ENCODE measurements at regions not wholly inside any gene's neighbourhood (a gene's known extent, or its start where the extent isn't known, plus 50 kb on each side); places are given as distances from the start of the nearest gene placed in this dataset.

DNA sequence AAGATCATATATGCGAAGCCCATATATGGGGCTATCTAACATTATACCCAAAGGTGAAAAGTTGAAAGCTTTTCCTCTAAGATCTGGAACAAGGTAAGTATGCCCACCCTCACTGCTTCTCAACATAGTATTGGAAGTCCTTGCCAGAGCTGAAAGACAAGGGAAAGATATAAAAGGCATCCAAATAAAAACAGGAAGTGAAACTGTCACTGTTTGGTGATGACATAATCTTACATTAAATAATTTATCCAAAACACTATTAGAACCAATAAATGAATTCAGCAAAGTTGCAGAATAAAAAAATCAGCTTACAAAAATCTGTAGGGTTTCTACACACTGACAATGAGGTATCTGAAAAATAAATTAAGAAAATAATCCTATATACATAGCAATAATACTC lies 205.8 kb downstream of the INSIG2 start:
- ATAC-seq (no peak), FAIRE-seq (no peak), DNase-seq (ENCODE audit: low read depth, low spot score) (no peak)
- in situ Hi-C loops (cut with MboI) (no loop called here), intact Hi-C loops (cut with micrococcal nuclease; ENCODE audit: unreplicated experiment) (no loop called here)
- H3K4me3 ChIP-seq = no peak overlapping the region
- H3K9ac ChIP-seq (ENCODE audit: control insufficient read depth, insufficient read depth, low read length) = no peak overlapping the region
- ChIA-PET CTCF (no interaction called here), SMC1A (ENCODE audit: uncharacterized antibody, unreplicated experiment) (no interaction called here), POLR2A (no interaction called here), RAD21 (ENCODE audit: unreplicated experiment) (no interaction called here)
- H3K79me2 ChIP-seq (ENCODE audit: control insufficient read depth, insufficient read depth, low read length) = no peaks in the 10 kb centered on the region
- H3K27me3 ChIP-seq (replicated peaks in 1 of 2; ENCODE audit: control insufficient read depth in 2 of 2, insufficient read depth in 2 of 2, low read length in 1 of 2) = no peaks in the 10 kb centered on the region; a peak in 2 of 4 replicates
- H3K36me3 ChIP-seq (ENCODE audit: control insufficient read depth in 2 of 2, insufficient read depth in 2 of 2, low read length in 1 of 2) = no peaks in the 10 kb centered on the region
- no peak overlapping the region for H2AFZ ChIP-seq (ENCODE audit: control insufficient read depth, low read depth, low read length)
- BruUV-seq (replicated peaks) = no TSS peak
- TF ChIP-seq ATF7 (IDR thresholded peaks at IDR 0.05; ENCODE audit: low read depth) = peak; percentile 86
- 0 out of 4 replicates have a peak, but pooled peaks of 1 of the 2 experiments have one; percentile 30 for TF ChIP-seq EP300 (IDR thresholded peaks at IDR 0.05; ENCODE audit: borderline replicate concordance in 1 of 2, control insufficient read depth in 1 of 2, low read depth in 2 of 2, low read length in 2 of 2)
- TF ChIP-seq NFYA (IDR thresholded peaks at IDR 0.05; ENCODE audit: borderline replicate concordance, low read depth, low read length) = no peak
- TF ChIP-seq SPI1 (IDR thresholded peaks at IDR 0.05; ENCODE audit: borderline replicate concordance, insufficient read depth, low read depth, low read length) = peak; percentile 90
- no peak for TF ChIP-seq ASH2L (IDR thresholded peaks at IDR 0.05; ENCODE audit: borderline replicate concordance, low read depth)
- TF ChIP-seq ZNF217 (IDR thresholded peaks at IDR 0.05) = no peak
- H4K20me1 ChIP-seq (ENCODE audit: control insufficient read depth, insufficient read depth) = no peaks in the 10 kb centered on the region
- no peak overlapping the region for H3K4me2 ChIP-seq (ENCODE audit: control insufficient read depth, insufficient read depth)
- H3K9me3 ChIP-seq (replicated peaks; ENCODE audit: control insufficient read depth, insufficient read depth, low read length) = no peaks in the 10 kb centered on the region; the same call in 2 of the 3 replicates
- no peak overlapping the region for H3K27ac ChIP-seq (ENCODE audit: control insufficient read depth, insufficient read depth)
- no peaks in the 10 kb centered on the region for H3K4me1 ChIP-seq (ENCODE audit: control insufficient read depth, insufficient read depth, low read length)
- WGBS (ENCODE audit: insufficient coverage, insufficient replicate concordance, low lambda C conversion rate, missing lambda C conversion rate) = 4% methylated on average over 1 of the region's 1 CpG

GRCh38 chr2:118292991-118293390 lies 204.7 kb downstream of the INSIG2 start:
- no peak overlapping the region for H3K4me2 ChIP-seq (ENCODE audit: control insufficient read depth, insufficient read depth)
- DNase-seq (ENCODE audit: low read depth, low spot score) = no peak
- BruUV-seq (replicated peaks) = no TSS peak
- no peak overlapping the region for H2AFZ ChIP-seq (ENCODE audit: control insufficient read depth, low read depth, low read length)
- H3K79me2 ChIP-seq (ENCODE audit: control insufficient read depth, insufficient read depth, low read length) = no peaks in the 10 kb centered on the region
- no peak overlapping the region for H3K9ac ChIP-seq (ENCODE audit: control insufficient read depth, insufficient read depth, low read length)
- 4% methylated on average over 2 of the region's 2 CpGs for WGBS (ENCODE audit: insufficient coverage, insufficient replicate concordance, low lambda C conversion rate, missing lambda C conversion rate)
- ChIA-PET CTCF (no interaction called here), POLR2A (no interaction called here), RAD21 (ENCODE audit: unreplicated experiment) (no interaction called here), SMC1A (ENCODE audit: uncharacterized antibody, unreplicated experiment) (no interaction called here)
- no peaks in the 10 kb centered on the region; a peak in 1 of 4 replicates for H3K27me3 ChIP-seq (replicated peaks in 1 of 2; ENCODE audit: control insufficient read depth in 2 of 2, insufficient read depth in 2 of 2, low read length in 1 of 2)
- TF ChIP-seq CREB1 (IDR thresholded peaks at IDR 0.05; ENCODE audit: low read depth) (no peak), HCFC1 (IDR thresholded peaks at IDR 0.05; ENCODE audit: low read length) (no peak), SREBF2 (IDR thresholded peaks at IDR 0.05; ENCODE audit: low read length) (no peak), MYB (IDR thresholded peaks at IDR 0.05; ENCODE audit: borderline replicate concordance, low read depth, low read length) (no peak), NR2C2 (IDR thresholded peaks at IDR 0.05; ENCODE audit: borderline replicate concordance, control insufficient read depth, insufficient read length, low read depth) (no peak), HDAC2 (IDR thresholded peaks at IDR 0.05) (no peak), STAT1 (conservative IDR thresholded peaks at IDR 0.05) (no peak)
- TF ChIP-seq, protein P1, sequence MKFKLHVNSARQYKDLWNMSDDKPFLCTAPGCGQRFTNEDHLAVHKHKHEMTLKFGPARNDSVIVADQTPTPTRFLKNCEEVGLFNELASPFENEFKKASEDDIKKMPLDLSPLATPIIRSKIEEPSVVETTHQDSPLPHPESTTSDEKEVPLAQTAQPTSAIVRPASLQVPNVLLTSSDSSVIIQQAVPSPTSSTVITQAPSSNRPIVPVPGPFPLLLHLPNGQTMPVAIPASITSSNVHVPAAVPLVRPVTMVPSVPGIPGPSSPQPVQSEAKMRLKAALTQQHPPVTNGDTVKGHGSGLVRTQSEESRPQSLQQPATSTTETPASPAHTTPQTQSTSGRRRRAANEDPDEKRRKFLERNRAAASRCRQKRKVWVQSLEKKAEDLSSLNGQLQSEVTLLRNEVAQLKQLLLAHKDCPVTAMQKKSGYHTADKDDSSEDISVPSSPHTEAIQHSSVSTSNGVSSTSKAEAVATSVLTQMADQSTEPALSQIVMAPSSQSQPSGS (IDR thresholded peaks at IDR 0.05; ENCODE audit: low read length) = no peak
- no peak overlapping the region for H3K4me3 ChIP-seq
- H3K4me1 ChIP-seq (ENCODE audit: control insufficient read depth, insufficient read depth, low read length) = no peaks in the 10 kb centered on the region
- no peaks in the 10 kb centered on the region; the same call in 2 of the 3 replicates for H3K9me3 ChIP-seq (replicated peaks; ENCODE audit: control insufficient read depth, insufficient read depth, low read length)
- FAIRE-seq = no peak
- no peak overlapping the region for H3K27ac ChIP-seq (ENCODE audit: control insufficient read depth, insufficient read depth)
- intact Hi-C loops (cut with micrococcal nuclease; ENCODE audit: unreplicated experiment) (no loop called here), in situ Hi-C loops (cut with MboI) (no loop called here)
- ATAC-seq = no peak
- H4K20me1 ChIP-seq (ENCODE audit: control insufficient read depth, insufficient read depth) = no peaks in the 10 kb centered on the region
- H3K36me3 ChIP-seq (ENCODE audit: control insufficient read depth in 2 of 2, insufficient read depth in 2 of 2, low read length in 1 of 2) = no peaks in the 10 kb centered on the region

Measured in GM12878 (cell line).